ENCODE measurements at regions not wholly inside any gene's neighbourhood (a gene's known extent, or its start where the extent isn't known, plus 50 kb on each side); places are given as distances from the start of the nearest gene placed in this dataset.

DNA sequence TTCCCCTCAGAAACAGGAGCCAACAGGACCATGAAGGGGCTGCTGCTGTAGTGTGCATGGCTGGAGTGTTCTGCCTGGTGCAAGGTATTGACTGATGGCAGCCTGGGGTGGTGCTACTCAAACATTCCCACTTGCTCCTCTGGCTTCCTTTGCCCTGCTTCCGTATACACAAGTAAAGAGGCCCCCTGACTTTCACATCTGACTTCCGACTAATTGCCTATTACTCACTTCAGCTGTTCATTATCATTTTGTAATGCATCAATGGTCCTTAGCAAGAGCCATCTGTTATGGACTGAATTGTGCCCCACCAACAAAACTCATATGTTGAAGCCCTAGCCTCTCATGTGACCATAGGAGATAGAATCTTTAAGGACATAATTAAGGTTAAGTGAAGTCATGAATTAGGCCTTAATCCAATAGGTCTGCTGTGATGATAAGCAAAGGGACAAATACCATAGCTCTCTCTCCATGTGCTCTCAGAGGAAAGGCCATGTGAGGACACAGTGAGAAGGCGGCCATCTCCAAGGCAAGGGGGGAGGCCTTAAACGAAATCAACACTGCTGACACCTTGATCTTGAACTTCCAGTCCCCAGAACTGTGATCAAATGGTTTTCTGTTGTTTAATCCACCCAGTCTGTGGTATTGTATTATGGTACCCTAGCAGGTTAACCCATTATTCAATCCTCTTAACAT, 122.5 kb upstream of the CLNK start:
- no peak for TF ChIP-seq POLR2A (IDR thresholded peaks at IDR 0.05)
- TF ChIP-seq, protein P1, sequence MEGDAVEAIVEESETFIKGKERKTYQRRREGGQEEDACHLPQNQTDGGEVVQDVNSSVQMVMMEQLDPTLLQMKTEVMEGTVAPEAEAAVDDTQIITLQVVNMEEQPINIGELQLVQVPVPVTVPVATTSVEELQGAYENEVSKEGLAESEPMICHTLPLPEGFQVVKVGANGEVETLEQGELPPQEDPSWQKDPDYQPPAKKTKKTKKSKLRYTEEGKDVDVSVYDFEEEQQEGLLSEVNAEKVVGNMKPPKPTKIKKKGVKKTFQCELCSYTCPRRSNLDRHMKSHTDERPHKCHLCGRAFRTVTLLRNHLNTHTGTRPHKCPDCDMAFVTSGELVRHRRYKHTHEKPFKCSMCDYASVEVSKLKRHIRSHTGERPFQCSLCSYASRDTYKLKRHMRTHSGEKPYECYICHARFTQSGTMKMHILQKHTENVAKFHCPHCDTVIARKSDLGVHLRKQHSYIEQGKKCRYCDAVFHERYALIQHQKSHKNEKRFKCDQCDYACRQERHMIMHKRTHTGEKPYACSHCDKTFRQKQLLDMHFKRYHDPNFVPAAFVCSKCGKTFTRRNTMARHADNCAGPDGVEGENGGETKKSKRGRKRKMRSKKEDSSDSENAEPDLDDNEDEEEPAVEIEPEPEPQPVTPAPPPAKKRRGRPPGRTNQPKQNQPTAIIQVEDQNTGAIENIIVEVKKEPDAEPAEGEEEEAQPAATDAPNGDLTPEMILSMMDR (IDR thresholded peaks at IDR 0.05), result no peak
